ENCODE measurements at regions not wholly inside any gene's neighbourhood (a gene's known extent, or its start where the extent isn't known, plus 50 kb on each side); places are given as distances from the start of the nearest gene placed in this dataset.

DNA sequence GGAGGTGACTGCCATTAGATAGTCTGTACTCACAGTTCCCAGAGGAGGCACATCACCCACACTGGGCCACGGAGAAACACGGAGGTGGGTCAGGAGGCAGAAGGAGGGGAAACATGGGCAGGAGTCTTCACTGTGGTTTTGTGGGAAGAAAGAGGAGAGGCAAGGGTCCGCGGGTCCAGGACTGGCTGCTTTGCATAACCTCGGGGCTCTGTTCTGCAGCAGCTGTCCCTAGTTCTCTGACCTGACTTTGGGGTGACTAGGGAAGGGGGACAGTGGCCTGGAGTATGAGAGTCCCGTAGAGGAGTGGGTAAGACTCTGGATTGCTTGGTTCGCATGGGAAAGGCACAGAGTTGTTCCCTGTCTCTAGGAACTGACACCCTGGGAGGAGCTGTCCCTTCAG lies 238.3 kb upstream of the RAB6C start:
- Histone ChIP-seq H3K9me3 (ENCODE audit: control insufficient read depth, insufficient read depth, low read length) (no peaks in the 10 kb centered on the region), H3K27ac (ENCODE audit: low read depth, low read length) (no peak overlapping the region), H3K4me2 (ENCODE audit: low read length) (no peak overlapping the region), H3F3A (ENCODE audit: control insufficient read depth, insufficient read depth) (no peaks in the 10 kb centered on the region), H3K79me2 (ENCODE audit: control insufficient read depth, low read length) (no peaks in the 10 kb centered on the region), H3K36me3 (ENCODE audit: control insufficient read depth, low read length) (no peaks in the 10 kb centered on the region), H3K4me3 (ENCODE audit: low read length) (no peak overlapping the region), H3K9me2 (replicated peaks; ENCODE audit: control insufficient read depth, low read length) (no peaks in the 10 kb centered on the region), H3K4me1 (ENCODE audit: control insufficient read depth, low read length) (no peaks in the 10 kb centered on the region), H4K20me1 (ENCODE audit: control insufficient read depth, insufficient read depth, low read depth, low read length) (no peaks in the 10 kb centered on the region), H3K27me3 (ENCODE audit: control insufficient read depth, low read length) (no peaks in the 10 kb centered on the region)
- TF ChIP-seq EZH2phosphoT487 (IDR thresholded peaks at IDR 0.05; ENCODE audit: borderline replicate concordance, low read length), result no peak
- no peak for TF ChIP-seq CTCF (IDR thresholded peaks at IDR 0.05; ENCODE audit: low read depth, low read length, poor library complexity, severe bottlenecking)

- Histone ChIP-seq H3K79me2 (ENCODE audit: control insufficient read depth, low read length) (no peaks in the 10 kb centered on the region), H3K9me2 (replicated peaks; ENCODE audit: control insufficient read depth, low read length) (no peaks in the 10 kb centered on the region), H3F3A (ENCODE audit: control insufficient read depth, insufficient read depth) (no peaks in the 10 kb centered on the region), H3K9me3 (ENCODE audit: control insufficient read depth, insufficient read depth, low read length) (no peaks in the 10 kb centered on the region), H3K36me3 (ENCODE audit: control insufficient read depth, low read length) (no peaks in the 10 kb centered on the region), H3K4me3 (ENCODE audit: low read length) (no peak overlapping the region), H4K20me1 (ENCODE audit: control insufficient read depth, insufficient read depth, low read depth, low read length) (no peaks in the 10 kb centered on the region), H3K4me1 (ENCODE audit: control insufficient read depth, low read length) (no peaks in the 10 kb centered on the region), H3K27me3 (ENCODE audit: control insufficient read depth, low read length) (no peaks in the 10 kb centered on the region), H3K27ac (ENCODE audit: low read depth, low read length) (no peak overlapping the region), H3K4me2 (ENCODE audit: low read length) (no peak overlapping the region)
- TF ChIP-seq CTCF (IDR thresholded peaks at IDR 0.05; ENCODE audit: low read depth, low read length, poor library complexity, severe bottlenecking), result no peak
These were observed 237.8 kb upstream of the RAB6C start for GRCh38 chr2:129741623-129742022.

DNA sequence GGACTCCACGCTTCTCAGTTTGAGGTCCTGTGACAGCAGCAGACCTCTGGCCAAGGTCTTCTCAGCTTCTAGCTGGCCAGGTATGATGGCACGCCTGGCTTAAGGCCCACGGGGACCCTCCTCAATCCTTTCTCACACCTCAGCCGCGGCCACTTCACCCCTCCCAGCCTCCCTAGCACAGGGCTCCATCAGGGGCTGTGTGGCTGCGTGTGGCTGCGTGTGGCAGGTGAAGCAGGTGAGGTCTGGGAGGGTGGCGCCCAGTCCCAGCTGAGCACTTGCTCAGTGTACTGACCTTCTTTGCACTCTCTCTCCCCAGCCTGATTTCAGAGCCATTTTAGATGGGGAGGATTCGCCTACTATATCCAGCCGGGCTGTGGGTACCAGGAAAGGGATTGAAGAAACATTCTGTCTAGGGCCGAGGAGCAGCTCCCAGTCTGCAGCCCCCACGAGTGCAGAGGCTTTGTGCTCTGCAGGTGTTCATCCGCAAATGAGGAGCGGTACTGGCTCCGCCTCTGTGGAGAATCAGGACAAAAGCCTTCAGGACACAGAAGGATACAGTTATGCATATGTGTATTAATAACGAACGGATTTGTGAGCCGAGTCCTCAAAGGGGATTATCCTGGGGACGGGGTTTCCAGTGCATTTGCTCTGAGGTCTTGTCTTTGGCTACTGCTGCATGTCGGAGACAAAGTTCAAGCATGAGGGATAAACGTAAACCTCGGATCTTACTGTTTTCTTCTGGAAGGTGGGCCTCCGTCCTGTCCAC lies 236.9 kb upstream of the RAB6C start:
- H3K79me2 ChIP-seq (ENCODE audit: control insufficient read depth, low read length), result no peaks in the 10 kb centered on the region
- no peak overlapping the region for H3K27ac ChIP-seq (ENCODE audit: low read depth, low read length)
- H3K36me3 ChIP-seq (ENCODE audit: control insufficient read depth, low read length), result no peaks in the 10 kb centered on the region
- TF ChIP-seq CTCF (IDR thresholded peaks at IDR 0.05; ENCODE audit: low read depth, low read length, poor library complexity, severe bottlenecking) (no peak), EZH2phosphoT487 (IDR thresholded peaks at IDR 0.05; ENCODE audit: borderline replicate concordance, low read length) (no peak)
- no peaks in the 10 kb centered on the region for H3K9me2 ChIP-seq (replicated peaks; ENCODE audit: control insufficient read depth, low read length)
- no peak overlapping the region for H3K4me3 ChIP-seq (ENCODE audit: low read length)
- no peaks in the 10 kb centered on the region for H3K27me3 ChIP-seq (ENCODE audit: control insufficient read depth, low read length)
- H3F3A ChIP-seq (ENCODE audit: control insufficient read depth, insufficient read depth), result no peaks in the 10 kb centered on the region
- H3K4me1 ChIP-seq (ENCODE audit: control insufficient read depth, low read length), result no peaks in the 10 kb centered on the region
- no peaks in the 10 kb centered on the region for H4K20me1 ChIP-seq (ENCODE audit: control insufficient read depth, insufficient read depth, low read depth, low read length)
- no peak overlapping the region for H3K4me2 ChIP-seq (ENCODE audit: low read length)
- H3K9me3 ChIP-seq (ENCODE audit: control insufficient read depth, insufficient read depth, low read length), result no peaks in the 10 kb centered on the region

All from DOHH2 (cell line).